OCI-LY1 (cell line): ENCODE measurements at regions not wholly inside any gene's neighbourhood (a gene's known extent, or its start where the extent isn't known, plus 50 kb on each side); places are given as distances from the start of the nearest gene placed in this dataset.

Experiments used
- H2AFZ ChIP-seq: fragments of 200-600 bp; sonication (generic), shearing (Covaris generic); 2 replicates; pipeline ENCODE4 v1.6.0; 2014; ENCODE audit warnings: antibody characterized with exemption, mild to moderate bottlenecking, low read length
- H3F3A ChIP-seq: fragments of 200-600 bp; sonication (generic), shearing (Covaris generic); 2 replicates; pipeline ENCODE4 v1.6.0; 2014; ENCODE audit warnings: mild to moderate bottlenecking, antibody characterized with exemption, low read length, moderate library complexity; ENCODE audit not compliant: insufficient read depth
- H3K27ac ChIP-seq: fragments of 200-600 bp; sonication (generic); 2 replicates; pipeline ENCODE4 v1.5.1; 2014; ENCODE audit warnings: low read length, mixed run types, mild to moderate bottlenecking, low read depth; ENCODE audit not compliant: poor library complexity, severe bottlenecking
- H3K27me3 ChIP-seq: fragments of 200-600 bp; sonication (generic); 2 replicates; pipeline ENCODE4 v1.6.0; 2014; ENCODE audit warnings: antibody characterized with exemption, mild to moderate bottlenecking, low read length, moderate library complexity; ENCODE audit not compliant: insufficient read depth
- H3K36me3 ChIP-seq: fragments of 200-600 bp; sonication (generic); 2 replicates; pipeline ENCODE4 v1.6.1; 2014; ENCODE audit warnings: mild to moderate bottlenecking, antibody characterized with exemption, low read length, moderate library complexity, mixed read lengths; ENCODE audit not compliant: insufficient read depth
- H3K4me1 ChIP-seq: fragments of 200-600 bp; sonication (generic); 2 replicates; pipeline ENCODE4 v1.5.1; 2014; ENCODE audit warnings: mild to moderate bottlenecking, low read length, moderate library complexity; ENCODE audit not compliant: insufficient read depth, severe bottlenecking
- H3K4me2 ChIP-seq: fragments of 200-600 bp; sonication (generic), shearing (Covaris generic); 2 replicates; pipeline ENCODE4 v1.6.1; 2014; ENCODE audit warnings: low read length
- H3K4me3 ChIP-seq: fragments of 200-600 bp; sonication (generic); 2 replicates; pipeline ENCODE4 v1.5.1; 2014; ENCODE audit warnings: low read length, low read depth, mild to moderate bottlenecking, mixed read lengths; ENCODE audit not compliant: poor library complexity, severe bottlenecking
- H3K79me2 ChIP-seq: fragments of 200-600 bp; shearing (Covaris generic); 2 replicates; pipeline ENCODE4 v1.6.1; 2016; ENCODE audit warnings: mixed run types, low read length, mixed read lengths; ENCODE audit not compliant: insufficient read depth
- H3K9ac ChIP-seq: fragments of 200-600 bp; sonication (generic), shearing (Covaris generic); 2 replicates; pipeline ENCODE4 v1.6.1; 2014; ENCODE audit warnings: mild to moderate bottlenecking, low read length, mixed read lengths
- H3K9me2 ChIP-seq: fragments of 200-600 bp; sonication (generic), shearing (Covaris generic); 2 replicates; pipeline ENCODE4 v1.6.1; 2014; ENCODE audit warnings: low read depth, mild to moderate bottlenecking, low read length, mixed read lengths
- H3K9me3 ChIP-seq: fragments of 200-600 bp; shearing (Covaris generic); 2 replicates; pipeline ENCODE4 v1.6.1; 2014; ENCODE audit warnings: low read length, mixed read lengths
- H4K20me1 ChIP-seq: fragments of 200-600 bp; sonication (generic), shearing (Covaris generic); 2 replicates; pipeline ENCODE4 v1.6.0; 2016; ENCODE audit warnings: mild to moderate bottlenecking, low read length; ENCODE audit not compliant: insufficient read depth
- EZH2 ChIP-seq: fragments of 200-600 bp; sonication (generic), shearing (Covaris generic); IDR thresholded peaks from 2 replicates; pipeline ENCODE4 v1.8.0; 2017; ENCODE audit warnings: borderline replicate concordance, mixed run types, mild to moderate bottlenecking, antibody characterized with exemption, low read length, moderate library complexity, mixed read lengths
- TF ChIP-seq, protein P1 (sequence below): fragments of 200-600 bp; sonication (generic), shearing (Covaris generic); IDR thresholded peaks from 2 replicates; pipeline ENCODE4 v1.5.1; 2017; ENCODE audit warnings: mild to moderate bottlenecking, antibody characterized with exemption, low read length, moderate library complexity, mixed read lengths

DNA sequence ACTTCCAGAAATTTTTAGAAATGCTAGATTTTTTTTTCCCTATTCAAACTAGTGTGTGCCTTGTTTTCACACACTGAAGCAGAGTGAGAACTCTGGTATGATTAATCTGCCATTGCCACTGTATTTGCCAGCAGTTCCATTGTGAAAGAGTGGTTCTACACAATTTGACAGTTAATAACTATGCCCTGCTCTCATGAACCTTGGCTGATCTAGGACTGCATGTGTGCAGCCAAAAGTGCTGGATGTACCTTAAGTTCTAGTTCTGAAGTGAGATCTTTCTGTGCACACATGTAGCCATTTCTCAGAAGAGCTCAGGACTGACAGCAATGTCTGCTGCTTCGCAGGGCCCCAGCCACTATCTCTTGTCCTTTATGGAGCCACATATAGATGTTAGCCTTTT is 328.2 kb upstream of the SPRY2 start:
- no peaks in the 10 kb centered on the region for H3F3A ChIP-seq
- H3K27me3 ChIP-seq, result no peaks in the 10 kb centered on the region
- H3K79me2 ChIP-seq, result no peaks in the 10 kb centered on the region
- no peaks in the 10 kb centered on the region for H3K9me2 ChIP-seq
- H3K4me2 ChIP-seq, result no peak overlapping the region
- TF ChIP-seq, protein P1, sequence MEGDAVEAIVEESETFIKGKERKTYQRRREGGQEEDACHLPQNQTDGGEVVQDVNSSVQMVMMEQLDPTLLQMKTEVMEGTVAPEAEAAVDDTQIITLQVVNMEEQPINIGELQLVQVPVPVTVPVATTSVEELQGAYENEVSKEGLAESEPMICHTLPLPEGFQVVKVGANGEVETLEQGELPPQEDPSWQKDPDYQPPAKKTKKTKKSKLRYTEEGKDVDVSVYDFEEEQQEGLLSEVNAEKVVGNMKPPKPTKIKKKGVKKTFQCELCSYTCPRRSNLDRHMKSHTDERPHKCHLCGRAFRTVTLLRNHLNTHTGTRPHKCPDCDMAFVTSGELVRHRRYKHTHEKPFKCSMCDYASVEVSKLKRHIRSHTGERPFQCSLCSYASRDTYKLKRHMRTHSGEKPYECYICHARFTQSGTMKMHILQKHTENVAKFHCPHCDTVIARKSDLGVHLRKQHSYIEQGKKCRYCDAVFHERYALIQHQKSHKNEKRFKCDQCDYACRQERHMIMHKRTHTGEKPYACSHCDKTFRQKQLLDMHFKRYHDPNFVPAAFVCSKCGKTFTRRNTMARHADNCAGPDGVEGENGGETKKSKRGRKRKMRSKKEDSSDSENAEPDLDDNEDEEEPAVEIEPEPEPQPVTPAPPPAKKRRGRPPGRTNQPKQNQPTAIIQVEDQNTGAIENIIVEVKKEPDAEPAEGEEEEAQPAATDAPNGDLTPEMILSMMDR, result no peak
- no peak for TF ChIP-seq EZH2
- no peaks in the 10 kb centered on the region for H3K36me3 ChIP-seq
- H4K20me1 ChIP-seq, result no peaks in the 10 kb centered on the region
- H2AFZ ChIP-seq, result no peak overlapping the region
- H3K9ac ChIP-seq, result no peak overlapping the region
- no peak overlapping the region for H3K27ac ChIP-seq
- H3K4me3 ChIP-seq, result no peak overlapping the region
- peaks cover 2% of the 10 kb centered on the region; the same call in 1 of the 2 replicates for H3K9me3 ChIP-seq
- H3K4me1 ChIP-seq, result no peaks in the 10 kb centered on the region

DNA sequence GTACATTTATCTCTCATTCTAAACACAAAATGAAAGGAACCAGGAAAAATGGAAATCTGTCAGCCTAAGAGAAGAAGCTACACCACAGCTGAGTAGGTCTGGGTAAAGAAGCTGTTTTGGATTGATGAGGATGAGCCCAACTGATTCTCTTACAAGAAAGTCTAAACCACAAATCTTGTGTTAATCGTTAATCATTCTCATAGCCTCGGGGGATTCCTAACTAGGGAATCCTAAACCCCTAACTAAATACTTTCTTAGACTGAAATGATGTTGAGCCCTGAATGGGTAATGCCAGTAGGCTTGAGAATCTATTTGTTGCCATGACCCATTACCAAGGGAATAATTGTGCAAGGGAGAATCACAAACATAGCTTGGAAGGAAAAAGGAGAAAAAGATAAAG is 327.5 kb upstream of the SPRY2 start:
- no peaks in the 10 kb centered on the region for H4K20me1 ChIP-seq
- no peaks in the 10 kb centered on the region for H3K4me1 ChIP-seq
- no peak overlapping the region for H3K27ac ChIP-seq
- no peaks in the 10 kb centered on the region for H3K9me2 ChIP-seq
- H3K27me3 ChIP-seq, result no peaks in the 10 kb centered on the region
- no peaks in the 10 kb centered on the region for H3K79me2 ChIP-seq
- H3K9ac ChIP-seq, result no peak overlapping the region
- peaks cover 2% of the 10 kb centered on the region; the same call in 1 of the 2 replicates for H3K9me3 ChIP-seq
- TF ChIP-seq, protein P1, result no peak
- no peak for TF ChIP-seq EZH2
- H3K4me3 ChIP-seq, result no peak overlapping the region
- no peak overlapping the region for H2AFZ ChIP-seq
- H3F3A ChIP-seq, result no peaks in the 10 kb centered on the region
- H3K4me2 ChIP-seq, result no peak overlapping the region
- no peaks in the 10 kb centered on the region for H3K36me3 ChIP-seq

DNA sequence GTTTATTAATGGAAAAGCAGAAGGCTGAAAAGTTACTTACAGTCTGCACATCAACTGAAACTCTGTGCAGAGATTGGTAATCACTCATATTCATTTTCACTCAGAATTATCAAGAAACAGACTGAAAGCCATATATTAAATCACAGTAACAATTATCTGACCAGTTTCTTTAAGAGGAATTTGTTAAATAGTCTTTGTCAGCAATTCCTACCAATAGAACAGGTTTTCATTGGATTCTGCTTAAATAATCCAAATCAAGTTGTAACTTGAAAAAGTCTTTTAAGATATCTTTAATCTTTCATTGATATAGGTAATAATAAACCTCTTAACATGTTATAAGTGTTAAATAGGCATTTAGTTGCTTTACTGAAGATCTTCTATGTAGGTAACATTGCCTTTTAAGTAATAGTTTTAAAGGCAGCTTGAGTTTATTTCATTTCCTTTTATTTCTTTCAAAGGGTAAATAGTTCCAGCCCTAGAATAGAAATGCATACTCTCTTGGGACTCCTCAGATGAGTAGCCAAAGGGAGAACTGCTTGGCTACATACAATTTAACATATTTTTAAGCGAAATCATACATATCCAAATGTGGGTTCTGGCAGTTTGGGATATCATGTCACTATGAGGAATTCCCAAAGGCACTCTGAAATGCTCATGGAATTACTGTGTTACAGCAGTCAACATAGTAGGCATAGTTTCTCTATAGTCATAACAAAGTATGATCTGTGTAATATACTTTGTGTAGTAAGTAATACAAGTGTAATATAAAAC is 326.0 kb upstream of the SPRY2 start:
- no peaks in the 10 kb centered on the region for H3K79me2 ChIP-seq
- no peak overlapping the region for H3K4me3 ChIP-seq
- no peaks in the 10 kb centered on the region for H3K36me3 ChIP-seq
- no peaks in the 10 kb centered on the region for H3K9me3 ChIP-seq
- TF ChIP-seq, protein P1, result no peak
- TF ChIP-seq EZH2, result no peak
- H3K27ac ChIP-seq, result no peak overlapping the region
- no peaks in the 10 kb centered on the region for H3K4me1 ChIP-seq
- H3F3A ChIP-seq, result no peaks in the 10 kb centered on the region
- H3K9ac ChIP-seq, result no peak overlapping the region
- H2AFZ ChIP-seq, result no peak overlapping the region
- H3K27me3 ChIP-seq, result no peaks in the 10 kb centered on the region
- H3K4me2 ChIP-seq, result no peak overlapping the region
- H3K9me2 ChIP-seq, result no peaks in the 10 kb centered on the region
- no peaks in the 10 kb centered on the region for H4K20me1 ChIP-seq
